GM18505 (cell line): ENCODE measurements at regions not wholly inside any gene's neighbourhood (a gene's known extent, or its start where the extent isn't known, plus 50 kb on each side); places are given as distances from the start of the nearest gene placed in this dataset.
"Not testable (repeated sequence)": the region's sequence is repeated elsewhere in the genome, so short reads cannot be mapped to it uniquely, and the experiment has no call there.

Experiments used
- ATAC-seq: cut with Tn5 transposase; IDR thresholded peaks from one replicate; pipeline ENCODE4 v1.9.1; 2021; ENCODE audit not compliant: unreplicated experiment
- POLR2A ChIP-seq: IDR thresholded peaks from 4 replicates; pipeline ENCODE4 v1.6.1; 2011; ENCODE audit warnings: borderline replicate concordance; ENCODE audit not compliant: insufficient read depth, insufficient read length; ENCODE audit errors: extremely low read depth

DNA sequence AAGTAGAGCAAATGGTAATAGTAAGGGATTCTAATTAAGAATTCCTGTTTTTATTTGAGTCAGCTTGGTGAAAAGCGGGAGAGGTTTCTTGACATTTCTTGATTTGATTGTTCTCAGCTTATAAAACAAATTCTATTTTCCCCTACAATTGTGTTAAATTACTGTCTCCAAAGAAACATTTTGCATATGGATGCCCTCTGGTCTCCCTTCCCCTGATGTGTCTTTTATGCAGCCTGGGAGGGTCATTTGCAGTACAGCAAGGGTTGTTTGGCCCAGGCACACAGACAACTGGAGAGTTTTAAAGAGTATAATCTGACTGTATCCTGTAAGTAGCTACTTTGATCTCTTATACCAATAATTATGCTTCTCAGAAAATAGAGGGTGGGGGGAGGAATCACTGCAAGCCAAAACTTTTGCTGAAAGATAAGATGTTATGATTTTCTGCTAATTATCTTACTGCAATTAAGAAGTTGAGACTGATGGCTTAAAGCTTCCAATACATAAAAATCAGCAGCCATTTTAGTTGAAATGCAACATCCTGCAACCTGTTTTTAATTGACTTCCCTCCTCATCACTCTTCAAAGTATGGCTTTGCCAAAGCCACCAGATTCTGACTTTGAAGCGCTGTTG, 204.1 kb upstream of the SEMA6A start:
- no peak for ATAC-seq
- TF ChIP-seq POLR2A: no peak

GRCh38 chr5:116778032-116778431, 203.4 kb upstream of the SEMA6A start:
- peak; percentile 84 for ATAC-seq
- no peak for TF ChIP-seq POLR2A

DNA sequence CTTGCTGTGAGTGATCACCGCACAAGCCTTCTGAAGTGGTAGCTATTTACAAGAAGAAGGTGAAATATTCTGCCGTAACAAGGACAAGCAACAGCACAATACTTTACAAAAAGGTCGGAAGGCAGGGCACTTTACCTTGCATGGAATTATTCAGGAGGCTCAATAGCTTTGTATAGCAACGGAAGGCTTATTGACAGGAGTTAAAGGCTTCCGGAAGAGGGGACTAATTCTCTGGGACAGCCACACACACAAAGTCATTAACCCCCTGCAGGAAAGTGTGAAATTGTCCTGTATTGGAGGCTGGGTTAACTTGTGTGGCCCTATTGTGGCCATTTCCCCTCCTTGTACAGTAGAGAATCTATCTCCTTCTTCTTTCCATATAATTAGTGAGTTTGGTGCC, 199.3 kb upstream of the SEMA6A start:
- no peak for TF ChIP-seq POLR2A
- ATAC-seq: no peak

DNA sequence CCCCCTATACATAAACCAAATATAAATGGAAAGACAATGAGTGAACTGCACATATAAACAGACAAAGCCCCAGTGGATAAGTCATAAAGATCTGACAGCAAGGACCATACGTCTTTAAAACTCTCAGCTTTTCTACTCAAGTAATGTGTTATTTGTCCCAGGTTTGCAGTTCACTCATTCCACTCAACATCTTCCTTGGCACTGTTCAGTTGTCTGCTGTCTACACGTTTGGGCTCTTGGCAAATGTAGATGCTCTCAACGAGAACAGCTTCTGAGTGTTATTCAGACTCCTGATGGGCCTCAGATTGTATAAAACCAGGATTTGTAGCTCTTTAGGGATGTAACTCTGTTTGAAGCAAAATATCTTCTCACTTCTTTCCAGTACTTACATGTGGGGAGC, 198.2 kb upstream of the SEMA6A start:
- no peak for ATAC-seq
- no peak for TF ChIP-seq POLR2A

- TF ChIP-seq POLR2A: no peak
- ATAC-seq: no peak
These were observed 197.5 kb upstream of the SEMA6A start for GRCh38 chr5:116772152-116772501.

GRCh38 chr5:116771466-116772151, 197.0 kb upstream of the SEMA6A start:
- ATAC-seq: no peak
- TF ChIP-seq POLR2A: no peak

DNA sequence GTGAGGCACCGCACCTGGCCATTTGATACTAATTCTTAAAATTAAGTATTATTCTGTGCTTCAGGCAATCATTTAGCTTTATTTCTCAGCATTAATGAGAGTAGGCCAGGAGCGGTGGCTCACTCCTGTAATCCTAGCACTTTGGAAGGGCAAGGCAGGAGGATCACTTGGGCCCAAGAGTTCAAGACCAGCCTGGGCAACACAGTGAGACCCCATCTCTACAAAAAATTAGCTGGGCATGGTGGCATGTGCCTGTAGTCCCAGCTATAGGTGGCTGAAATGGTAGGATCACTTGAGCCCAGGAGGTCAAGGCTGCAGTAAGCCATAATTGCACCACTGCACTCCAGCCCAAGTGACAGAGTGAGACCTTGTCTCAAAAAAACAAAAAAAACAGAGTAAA, 195.3 kb upstream of the SEMA6A start:
- ATAC-seq: not testable (repeated sequence)

GRCh38 chr5:116769470-116769869, 194.8 kb upstream of the SEMA6A start:
- no peak for ATAC-seq
- TF ChIP-seq POLR2A: no peak

DNA sequence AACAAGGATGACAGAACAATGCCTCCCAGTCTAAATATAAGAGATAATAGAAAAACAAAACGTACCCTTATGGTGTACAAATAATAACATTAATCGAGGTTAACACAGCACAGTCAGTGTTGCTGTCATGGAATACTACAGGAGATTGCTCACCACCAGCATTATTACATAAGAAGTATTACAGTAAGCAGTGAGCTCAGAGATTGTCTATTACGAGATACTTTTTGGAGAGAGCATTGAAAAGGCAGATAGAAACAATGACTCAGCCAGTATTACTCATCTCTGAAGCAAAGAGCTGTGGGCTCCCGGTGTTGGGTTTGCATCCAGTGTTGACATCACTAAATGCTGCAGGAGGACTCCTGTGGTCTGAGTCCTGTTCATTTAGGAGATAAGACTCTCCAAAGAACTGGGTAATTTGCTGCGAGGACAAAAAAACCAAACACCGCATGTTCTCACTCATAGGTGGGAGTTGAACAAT, 191.9 kb upstream of the SEMA6A start:
- no peak for TF ChIP-seq POLR2A
- ATAC-seq: peak; percentile 60

GRCh38 chr5:116765441-116765840, 190.8 kb upstream of the SEMA6A start:
- no peak for TF ChIP-seq POLR2A
- ATAC-seq: no peak

GRCh38 chr5:116764941-116765340, 190.3 kb upstream of the SEMA6A start:
- no peak for TF ChIP-seq POLR2A
- ATAC-seq: no peak

DNA sequence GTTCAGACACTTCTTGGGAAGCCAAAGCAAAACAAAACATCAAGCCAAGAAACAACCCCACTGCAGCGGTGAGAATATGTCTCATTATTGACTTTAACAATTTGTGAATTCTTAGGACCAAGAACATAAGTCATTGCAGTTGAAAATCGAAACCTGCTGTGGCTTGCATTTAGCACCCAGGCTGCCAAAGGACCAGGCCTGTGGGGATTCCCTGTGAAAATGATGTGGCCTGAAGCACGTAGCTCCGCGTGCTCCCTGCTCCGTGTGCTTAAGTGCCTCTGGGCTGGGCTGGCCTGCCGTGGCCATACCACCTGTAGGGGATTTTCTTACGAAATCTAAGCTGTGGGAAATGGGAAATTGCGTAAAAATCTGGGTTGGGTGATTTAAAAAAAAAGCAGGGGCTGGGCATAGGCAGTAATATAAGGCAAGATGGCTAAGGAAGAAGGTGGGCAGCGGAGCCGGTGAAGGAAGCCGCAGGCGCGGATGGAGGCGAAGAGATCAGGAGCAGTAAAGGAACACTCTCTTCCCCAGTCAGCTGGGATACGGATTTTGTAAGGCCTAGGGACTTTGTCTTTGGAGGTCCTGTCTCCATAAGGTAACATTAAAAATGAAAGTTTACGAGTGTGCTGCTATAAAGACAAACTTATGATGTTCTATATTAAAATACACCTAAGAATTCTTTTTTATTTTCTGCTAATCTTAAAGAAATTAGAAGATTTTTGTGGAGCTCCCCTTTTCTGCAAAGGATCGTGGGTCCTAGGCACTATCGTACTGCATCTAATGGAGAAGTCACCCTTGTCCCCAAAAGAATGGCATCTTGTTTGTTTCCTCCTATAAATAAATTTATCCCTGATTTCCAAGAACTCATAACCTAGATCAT, 189.6 kb upstream of the SEMA6A start:
- no peak for TF ChIP-seq POLR2A
- ATAC-seq: peak; percentile 74

DNA sequence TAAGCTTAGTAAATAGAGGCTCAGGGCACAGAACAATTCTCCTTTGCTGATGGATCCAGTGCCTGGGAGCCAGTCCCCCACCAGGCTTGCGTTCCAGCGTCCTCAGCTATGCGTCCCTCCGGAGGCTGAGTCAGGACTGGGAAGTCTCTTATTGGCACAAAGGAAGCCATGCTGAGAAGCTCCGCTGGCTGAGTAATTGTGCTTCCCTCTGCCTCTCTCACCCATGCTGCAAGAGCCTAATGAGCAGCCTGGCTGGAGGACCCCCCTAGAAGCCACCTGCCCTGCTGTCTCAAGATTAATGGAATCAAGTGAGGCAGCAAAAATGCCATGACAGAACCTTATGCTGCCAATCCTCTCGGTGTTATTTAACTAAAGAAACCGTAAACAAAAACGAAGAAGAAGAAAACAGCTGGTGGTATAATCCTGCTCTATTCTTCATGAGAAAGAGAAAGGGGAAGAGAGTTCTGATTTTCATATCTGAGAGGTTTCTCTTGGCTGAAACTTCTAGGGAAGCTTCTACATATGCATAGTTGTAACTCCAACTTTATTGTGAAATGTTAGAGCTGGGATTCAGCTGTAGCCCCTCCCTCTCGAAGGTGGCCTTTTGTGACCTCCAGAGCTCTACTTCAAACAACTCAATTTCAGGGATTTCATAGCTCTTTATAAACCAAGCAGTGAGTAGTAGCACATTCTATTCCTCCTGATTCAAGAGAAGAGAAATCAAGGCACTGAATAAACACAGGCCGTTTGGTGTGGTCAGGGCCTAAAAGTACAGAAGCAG, 185.4 kb upstream of the SEMA6A start:
- no peak for TF ChIP-seq POLR2A
- no peak for ATAC-seq
